ENCODE measurements at regions not wholly inside any gene's neighbourhood (a gene's known extent, or its start where the extent isn't known, plus 50 kb on each side); places are given as distances from the start of the nearest gene placed in this dataset.

- peak; percentile 58 for DNase-seq (ENCODE audit: low spot score)
Measured at GRCh38 chr3:168467115-168467714, 371.5 kb upstream of the GOLIM4 start.

- no peak for DNase-seq (ENCODE audit: low spot score)
Measured at GRCh38 chr3:168461793-168462192, 366.1 kb upstream of the GOLIM4 start.

GRCh38 chr3:168459226-168459784 is 363.6 kb upstream of the GOLIM4 start:
- DNase-seq (ENCODE audit: low spot score), result no peak

GRCh38 chr3:168457954-168458539 is 362.3 kb upstream of the GOLIM4 start:
- no peak for DNase-seq (ENCODE audit: low spot score)

GRCh38 chr3:168455814-168456213 is 360.1 kb upstream of the GOLIM4 start:
- no peak for DNase-seq (ENCODE audit: low spot score)

GRCh38 chr3:168453623-168454022 is 357.9 kb upstream of the GOLIM4 start:
- DNase-seq (ENCODE audit: low spot score), result no peak

- peak; percentile 20 for DNase-seq (ENCODE audit: low spot score)
Measured at GRCh38 chr3:168443965-168444364, 348.2 kb upstream of the GOLIM4 start.

GRCh38 chr3:168442502-168442901 is 346.8 kb upstream of the GOLIM4 start:
- no peak for DNase-seq (ENCODE audit: low spot score)

GRCh38 chr3:168436245-168436724 is 340.6 kb upstream of the GOLIM4 start:
- no peak for DNase-seq (ENCODE audit: low spot score)

- no peak for DNase-seq (ENCODE audit: low spot score)
Measured at GRCh38 chr3:168431491-168431890, 335.8 kb upstream of the GOLIM4 start.

GRCh38 chr3:168427835-168428475 is 332.2 kb upstream of the GOLIM4 start:
- DNase-seq (ENCODE audit: low spot score), result no peak

- DNase-seq (ENCODE audit: low spot score), result no peak
Measured at GRCh38 chr3:168427156-168427555, 331.4 kb upstream of the GOLIM4 start.

GRCh38 chr3:168425936-168426595 is 330.3 kb upstream of the GOLIM4 start:
- no peak for DNase-seq (ENCODE audit: low spot score)

GRCh38 chr3:168424059-168424734 is 328.5 kb upstream of the GOLIM4 start:
- DNase-seq (ENCODE audit: low spot score), result no peak

GRCh38 chr3:168422843-168423242 is 327.1 kb upstream of the GOLIM4 start:
- no peak for DNase-seq (ENCODE audit: low spot score)

- DNase-seq (ENCODE audit: low spot score), result no peak
Measured at GRCh38 chr3:168419091-168419490, 323.4 kb upstream of the GOLIM4 start.

GRCh38 chr3:168417016-168417415 is 321.3 kb upstream of the GOLIM4 start:
- no peak for DNase-seq (ENCODE audit: low spot score)

- DNase-seq (ENCODE audit: low spot score), result no peak
Measured at GRCh38 chr3:168416446-168416845, 320.7 kb upstream of the GOLIM4 start.

- DNase-seq (ENCODE audit: low spot score), result no peak
Measured at GRCh38 chr3:168414149-168414548, 318.4 kb upstream of the GOLIM4 start.

GRCh38 chr3:168407381-168407780 is 311.7 kb upstream of the GOLIM4 start:
- DNase-seq (ENCODE audit: low spot score), result no peak

- no peak for DNase-seq (ENCODE audit: low spot score)
Measured at GRCh38 chr3:168405288-168405687, 309.6 kb upstream of the GOLIM4 start.

Data from H4 (cell line).